D721Med (cell line): ENCODE measurements at regions not wholly inside any gene's neighbourhood (a gene's known extent, or its start where the extent isn't known, plus 50 kb on each side); places are given as distances from the start of the nearest gene placed in this dataset.

ENCODE experiments used
- DNase-seq: peaks from one replicate; pipeline ENCODE4 v3.0.0; 2011; ENCODE audit warnings: low spot score; ENCODE audit not compliant: insufficient read length
- FAIRE-seq: peaks from 2 replicates; lab custom pipeline; 2011; peaks lifted over from hg19 to GRCh38; lab: Jason Lieb, UNC
- CTCF ChIP-seq: IDR thresholded peaks from 2 replicates; pipeline ENCODE4 v1.5.1; 2012; ENCODE audit warnings: mild to moderate bottlenecking, control low read depth; ENCODE audit not compliant: insufficient read depth; ENCODE audit errors: missing control alignments

- FAIRE-seq (no peak), DNase-seq (no peak)
- TF ChIP-seq CTCF = no peak
Observed at GRCh38 chr10:129126982-129127381, 340.1 kb upstream of the MGMT start.

GRCh38 chr10:129131457-129132132, 335.4 kb upstream of the MGMT start:
- DNase-seq = no peak
- no peak for TF ChIP-seq CTCF
- no peak for FAIRE-seq

- DNase-seq (no peak), FAIRE-seq (no peak)
- TF ChIP-seq CTCF = no peak
Observed at GRCh38 chr10:129133856-129134255, 333.2 kb upstream of the MGMT start.

GRCh38 chr10:129134371-129134770, 332.7 kb upstream of the MGMT start:
- FAIRE-seq = no peak
- TF ChIP-seq CTCF = no peak
- no peak for DNase-seq

GRCh38 chr10:129135624-129136023, 331.4 kb upstream of the MGMT start:
- FAIRE-seq (no peak), DNase-seq (no peak)
- no peak for TF ChIP-seq CTCF

- no peak for DNase-seq
- no peak for TF ChIP-seq CTCF
- no peak for FAIRE-seq
Observed at GRCh38 chr10:129136074-129136473, 331.0 kb upstream of the MGMT start.

GRCh38 chr10:129136951-129137350, 330.1 kb upstream of the MGMT start:
- no peak for FAIRE-seq
- DNase-seq = no peak

More at GRCh38 chr10:129136951-129137350, 330.1 kb upstream of the MGMT start:
- TF ChIP-seq CTCF = no peak
